RWPE2 (cell line): ENCODE measurements at regions not wholly inside any gene's neighbourhood (a gene's known extent, or its start where the extent isn't known, plus 50 kb on each side); places are given as distances from the start of the nearest gene placed in this dataset.

Experiments used
- ATAC-seq: fragments of 200-7000 bp; cut with Tn5 transposase; 3 replicates; pipeline ENCODE4 v1.9.1; 2021; ENCODE audit warnings: low read depth
- DNase-seq: peaks from one replicate; pipeline ENCODE4 v3.0.0-alpha.2; 2020; ENCODE audit warnings: low spot score
- H3K27ac ChIP-seq: fragments of 450-650 bp; 2 replicates; pipeline ENCODE4 v1.5.1; 2017; ENCODE audit warnings: mild to moderate bottlenecking; ENCODE audit not compliant: poor library complexity, severe bottlenecking
- H3K27me3 ChIP-seq: fragments of 250-450 bp; sonication (Bioruptor Pico); 2 replicates; pipeline ENCODE4 v1.5.1; 2021; ENCODE audit warnings: mild to moderate bottlenecking, moderate library complexity; ENCODE audit not compliant: insufficient read depth, poor library complexity, severe bottlenecking
- H3K36me3 ChIP-seq: fragments of 250-450 bp; sonication (Bioruptor Pico); 2 replicates; pipeline ENCODE4 v1.5.1; 2020; ENCODE audit warnings: low read depth, mild to moderate bottlenecking, moderate library complexity
- H3K4me1 ChIP-seq: fragments of 250-450 bp; sonication (Bioruptor Pico); 2 replicates; pipeline ENCODE4 v1.5.1; 2021; ENCODE audit warnings: mild to moderate bottlenecking, moderate library complexity; ENCODE audit not compliant: insufficient read depth, poor library complexity, severe bottlenecking
- H3K4me3 ChIP-seq: fragments of 250-450 bp; sonication (Bioruptor Pico); 2 replicates; pipeline ENCODE4 v1.5.1; 2021; ENCODE audit warnings: mild to moderate bottlenecking, moderate library complexity; ENCODE audit not compliant: severe bottlenecking
- H3K9me3 ChIP-seq: fragments of 250-450 bp; sonication (Bioruptor Pico); 2 replicates; pipeline ENCODE4 v1.5.1; 2021; ENCODE audit warnings: mild to moderate bottlenecking, moderate library complexity; ENCODE audit not compliant: severe bottlenecking
- TF ChIP-seq, protein P1 (sequence below): fragments of 450-650 bp; IDR thresholded peaks from one replicate; pipeline ENCODE4 v1.5.1; 2017; ENCODE audit warnings: mild to moderate bottlenecking, moderate library complexity; ENCODE audit not compliant: poor library complexity, severe bottlenecking

DNA sequence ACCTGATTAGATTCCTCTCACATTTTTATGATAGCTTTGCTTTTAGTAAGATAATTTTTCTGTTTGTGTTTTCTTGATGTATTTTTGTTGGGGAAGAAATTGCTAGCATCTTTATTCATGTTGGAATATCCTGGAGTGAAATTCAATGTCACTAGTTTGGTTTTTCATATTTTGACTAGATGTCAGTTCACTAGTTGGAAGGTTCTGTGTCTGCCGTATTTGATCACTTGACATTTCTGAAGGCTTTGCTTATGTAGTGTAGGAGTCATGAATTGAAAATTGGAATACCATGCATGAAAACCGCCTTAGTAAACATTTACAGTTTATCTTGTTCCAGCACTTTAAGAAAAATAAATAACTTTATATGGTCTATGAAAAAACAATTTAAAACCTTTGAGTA is 348.4 kb downstream of the AASDHPPT start:
- Histone ChIP-seq H3K27ac (no peak overlapping the region), H3K27me3 (no peaks in the 10 kb centered on the region), H3K36me3 (no peaks in the 10 kb centered on the region; the same call in 1 of the 2 replicates), H3K4me3 (no peak overlapping the region), H3K4me1 (peaks cover 30% of the 10 kb centered on the region), H3K9me3 (no peaks in the 10 kb centered on the region)
- no peak for ATAC-seq
- DNase-seq: no peak
- TF ChIP-seq, protein P1, sequence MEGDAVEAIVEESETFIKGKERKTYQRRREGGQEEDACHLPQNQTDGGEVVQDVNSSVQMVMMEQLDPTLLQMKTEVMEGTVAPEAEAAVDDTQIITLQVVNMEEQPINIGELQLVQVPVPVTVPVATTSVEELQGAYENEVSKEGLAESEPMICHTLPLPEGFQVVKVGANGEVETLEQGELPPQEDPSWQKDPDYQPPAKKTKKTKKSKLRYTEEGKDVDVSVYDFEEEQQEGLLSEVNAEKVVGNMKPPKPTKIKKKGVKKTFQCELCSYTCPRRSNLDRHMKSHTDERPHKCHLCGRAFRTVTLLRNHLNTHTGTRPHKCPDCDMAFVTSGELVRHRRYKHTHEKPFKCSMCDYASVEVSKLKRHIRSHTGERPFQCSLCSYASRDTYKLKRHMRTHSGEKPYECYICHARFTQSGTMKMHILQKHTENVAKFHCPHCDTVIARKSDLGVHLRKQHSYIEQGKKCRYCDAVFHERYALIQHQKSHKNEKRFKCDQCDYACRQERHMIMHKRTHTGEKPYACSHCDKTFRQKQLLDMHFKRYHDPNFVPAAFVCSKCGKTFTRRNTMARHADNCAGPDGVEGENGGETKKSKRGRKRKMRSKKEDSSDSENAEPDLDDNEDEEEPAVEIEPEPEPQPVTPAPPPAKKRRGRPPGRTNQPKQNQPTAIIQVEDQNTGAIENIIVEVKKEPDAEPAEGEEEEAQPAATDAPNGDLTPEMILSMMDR: no peak

DNA sequence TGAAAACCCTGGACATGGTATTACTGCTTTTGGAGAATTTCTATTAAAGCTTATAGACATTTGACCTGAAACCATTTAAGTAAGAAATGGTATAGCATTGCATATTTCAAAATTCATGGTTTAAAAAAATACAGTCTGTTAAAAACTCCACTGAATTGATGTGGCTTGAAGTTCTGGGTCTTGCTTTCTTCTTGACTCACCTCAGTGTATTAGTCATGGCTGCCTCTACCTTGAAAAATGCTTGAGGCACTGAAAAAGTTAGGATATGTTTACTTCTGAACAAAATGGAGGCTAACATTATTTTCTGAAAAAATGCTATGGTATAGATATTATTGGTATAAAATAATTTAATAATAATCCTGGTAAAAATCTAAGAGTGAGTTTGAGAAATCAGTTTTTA is 349.2 kb downstream of the AASDHPPT start:
- H3K9me3 ChIP-seq: no peaks in the 10 kb centered on the region
- H3K4me3 ChIP-seq: no peak overlapping the region
- no peaks in the 10 kb centered on the region; the same call in 1 of the 2 replicates for H3K36me3 ChIP-seq
- ATAC-seq (no peak), DNase-seq (no peak)
- TF ChIP-seq, protein P1: no peak
- peaks cover 27% of the 10 kb centered on the region for H3K4me1 ChIP-seq
- no peak overlapping the region for H3K27ac ChIP-seq
- H3K27me3 ChIP-seq: no peaks in the 10 kb centered on the region

GRCh38 chr11:106427736-106428135 is 350.3 kb downstream of the AASDHPPT start:
- no peaks in the 10 kb centered on the region for H3K9me3 ChIP-seq
- TF ChIP-seq, protein P1: no peak
- ATAC-seq (no peak), DNase-seq (no peak)
- peaks cover 23% of the 10 kb centered on the region for H3K4me1 ChIP-seq
- H3K36me3 ChIP-seq: no peaks in the 10 kb centered on the region; the same call in 1 of the 2 replicates
- no peak overlapping the region for H3K27ac ChIP-seq
- no peaks in the 10 kb centered on the region for H3K27me3 ChIP-seq
- no peak overlapping the region for H3K4me3 ChIP-seq

- TF ChIP-seq, protein P1: no peak
- DNase-seq: no peak
- no peak overlapping the region for H3K27ac ChIP-seq
- H3K4me1 ChIP-seq: no peaks in the 10 kb centered on the region
- no peaks in the 10 kb centered on the region for H3K36me3 ChIP-seq
- no peaks in the 10 kb centered on the region for H3K9me3 ChIP-seq
- no peak for ATAC-seq
- H3K4me3 ChIP-seq: no peak overlapping the region
- no peaks in the 10 kb centered on the region for H3K27me3 ChIP-seq
These were observed 364.6 kb downstream of the AASDHPPT start for GRCh38 chr11:106442032-106442431.

DNA sequence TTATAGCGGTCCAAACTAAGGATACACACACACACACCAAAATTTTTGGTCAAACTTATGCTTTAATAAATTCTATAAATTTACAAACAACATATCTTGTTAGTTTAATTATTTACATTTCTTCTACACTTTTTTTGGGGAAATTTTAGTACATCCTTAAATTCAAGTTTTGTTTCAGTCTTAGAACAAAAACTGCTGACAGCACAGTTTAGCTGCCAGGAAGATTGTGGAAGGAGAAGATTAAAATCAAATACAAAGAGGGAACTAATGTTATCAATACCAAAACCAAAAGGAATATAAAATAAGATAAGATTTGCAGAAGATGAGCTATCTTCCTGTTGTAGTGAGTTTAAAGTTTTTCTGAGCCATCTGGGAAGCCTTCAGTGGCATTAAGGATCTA is 368.8 kb downstream of the AASDHPPT start:
- Histone ChIP-seq H3K4me3 (no peak overlapping the region), H3K9me3 (no peaks in the 10 kb centered on the region), H3K27me3 (no peaks in the 10 kb centered on the region), H3K27ac (no peak overlapping the region), H3K4me1 (no peaks in the 10 kb centered on the region), H3K36me3 (no peaks in the 10 kb centered on the region)
- DNase-seq (no peak), ATAC-seq (no peak)
- TF ChIP-seq, protein P1: no peak
